ENCODE measurements at regions not wholly inside any gene's neighbourhood (a gene's known extent, or its start where the extent isn't known, plus 50 kb on each side); places are given as distances from the start of the nearest gene placed in this dataset.

DNA sequence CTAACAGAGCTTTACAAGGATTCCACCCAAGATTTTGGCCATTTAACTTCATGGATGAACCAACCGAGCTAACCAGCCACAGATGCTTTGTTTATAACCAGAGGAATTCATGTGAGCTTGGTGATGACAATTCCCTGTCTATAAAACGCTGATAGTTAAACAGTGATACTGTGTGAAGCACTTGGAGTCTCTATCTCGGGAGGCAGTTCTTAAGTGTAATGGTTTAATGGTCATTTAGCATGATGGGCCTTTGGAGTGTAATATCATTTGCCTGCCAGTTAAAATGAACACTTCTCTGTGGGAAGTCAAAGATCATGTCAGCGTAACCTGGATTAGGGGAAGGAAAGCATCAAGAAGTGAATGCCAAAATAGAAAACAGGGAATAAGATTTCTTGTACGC lies 368.6 kb upstream of the THRB start:
- no peak for DNase-seq
- TF ChIP-seq, protein P1, sequence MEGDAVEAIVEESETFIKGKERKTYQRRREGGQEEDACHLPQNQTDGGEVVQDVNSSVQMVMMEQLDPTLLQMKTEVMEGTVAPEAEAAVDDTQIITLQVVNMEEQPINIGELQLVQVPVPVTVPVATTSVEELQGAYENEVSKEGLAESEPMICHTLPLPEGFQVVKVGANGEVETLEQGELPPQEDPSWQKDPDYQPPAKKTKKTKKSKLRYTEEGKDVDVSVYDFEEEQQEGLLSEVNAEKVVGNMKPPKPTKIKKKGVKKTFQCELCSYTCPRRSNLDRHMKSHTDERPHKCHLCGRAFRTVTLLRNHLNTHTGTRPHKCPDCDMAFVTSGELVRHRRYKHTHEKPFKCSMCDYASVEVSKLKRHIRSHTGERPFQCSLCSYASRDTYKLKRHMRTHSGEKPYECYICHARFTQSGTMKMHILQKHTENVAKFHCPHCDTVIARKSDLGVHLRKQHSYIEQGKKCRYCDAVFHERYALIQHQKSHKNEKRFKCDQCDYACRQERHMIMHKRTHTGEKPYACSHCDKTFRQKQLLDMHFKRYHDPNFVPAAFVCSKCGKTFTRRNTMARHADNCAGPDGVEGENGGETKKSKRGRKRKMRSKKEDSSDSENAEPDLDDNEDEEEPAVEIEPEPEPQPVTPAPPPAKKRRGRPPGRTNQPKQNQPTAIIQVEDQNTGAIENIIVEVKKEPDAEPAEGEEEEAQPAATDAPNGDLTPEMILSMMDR (IDR thresholded peaks at IDR 0.05): no peak
- Mint-ChIP-seq H3K9me3 (peaks cover 21% of the 10 kb centered on the region), H3K4me3 (no peak overlapping the region), H3K36me3 (ENCODE audit: low read depth) (no peaks in the 10 kb centered on the region), H3K27me3 (ENCODE audit: insufficient read depth) (peaks cover 2% of the 10 kb centered on the region), H3K27ac (no peak overlapping the region), H3K4me1 (ENCODE audit: low read depth) (no peaks in the 10 kb centered on the region)

DNA sequence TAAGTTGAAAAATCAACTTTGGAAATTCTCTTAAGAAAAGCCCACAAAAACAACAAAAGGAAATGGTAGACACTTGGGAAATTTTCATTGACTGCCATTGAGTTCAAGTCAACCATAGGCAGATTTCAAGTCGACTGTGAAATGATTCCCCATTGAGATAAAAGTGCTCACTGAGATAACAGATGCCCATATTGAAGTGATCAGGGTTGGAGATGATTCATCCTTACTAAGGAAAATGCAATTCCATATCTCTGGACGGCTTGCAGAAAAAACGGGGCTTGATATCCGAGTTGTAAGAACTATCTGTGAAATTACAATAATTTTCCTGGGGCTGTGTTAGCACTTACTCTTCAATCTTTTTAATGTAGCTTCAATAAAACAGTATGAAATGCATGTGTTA lies 373.1 kb upstream of the THRB start:
- H3K27ac Mint-ChIP-seq: no peak overlapping the region
- no peaks in the 10 kb centered on the region for H3K36me3 Mint-ChIP-seq (ENCODE audit: low read depth)
- no peak overlapping the region for H3K4me3 Mint-ChIP-seq
- H3K27me3 Mint-ChIP-seq (ENCODE audit: insufficient read depth): peaks cover 2% of the 10 kb centered on the region
- H3K9me3 Mint-ChIP-seq: peaks cover 30% of the 10 kb centered on the region
- TF ChIP-seq, protein P1 (IDR thresholded peaks at IDR 0.05): no peak
- no peaks in the 10 kb centered on the region for H3K4me1 Mint-ChIP-seq (ENCODE audit: low read depth)
- no peak for DNase-seq

DNA sequence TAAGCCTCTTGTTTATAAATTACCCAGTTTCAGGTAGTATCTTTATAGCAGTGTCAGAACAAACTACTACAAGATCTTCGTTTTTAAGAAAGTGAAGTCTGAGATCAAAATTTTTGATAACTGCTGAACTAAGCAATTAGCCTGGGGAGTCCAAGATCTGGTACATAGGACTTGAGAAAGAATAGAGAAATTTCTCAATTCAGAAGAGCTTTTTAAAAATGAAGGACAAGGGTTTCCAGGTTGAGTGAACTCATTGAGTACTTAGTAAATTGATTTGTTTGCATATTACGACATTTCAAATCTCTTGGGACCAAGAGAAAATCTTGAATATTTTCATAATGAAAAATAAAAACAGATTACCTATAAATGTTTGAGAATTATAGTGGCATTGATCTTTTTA lies 386.6 kb upstream of the THRB start:
- H3K9me3 Mint-ChIP-seq: peaks cover 23% of the 10 kb centered on the region
- H3K27ac Mint-ChIP-seq: no peak overlapping the region
- no peaks in the 10 kb centered on the region for H3K4me1 Mint-ChIP-seq (ENCODE audit: low read depth)
- H3K4me3 Mint-ChIP-seq: no peak overlapping the region
- TF ChIP-seq, protein P1 (IDR thresholded peaks at IDR 0.05): no peak
- no peak for DNase-seq
- H3K27me3 Mint-ChIP-seq (ENCODE audit: insufficient read depth): no peaks in the 10 kb centered on the region
- H3K36me3 Mint-ChIP-seq (ENCODE audit: low read depth): no peaks in the 10 kb centered on the region

DNA sequence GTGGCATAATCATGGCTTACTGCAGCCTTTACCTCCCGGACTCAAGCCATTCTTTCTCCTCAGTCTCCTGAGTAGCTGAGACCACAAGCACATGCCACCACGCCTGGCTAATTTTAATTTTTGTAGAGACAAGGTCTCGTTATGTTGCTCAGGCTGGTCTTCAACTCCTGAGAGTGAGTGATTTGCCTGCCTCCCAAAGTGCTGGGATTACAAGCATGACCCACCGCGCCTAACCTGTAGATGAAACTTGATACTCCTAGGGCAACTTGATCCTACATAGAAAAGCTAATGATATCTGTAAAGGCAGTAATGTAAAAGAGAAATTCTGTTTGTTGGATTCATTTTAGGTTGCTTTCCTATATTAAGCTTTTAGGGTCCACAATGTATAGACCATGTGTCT lies 391.9 kb upstream of the THRB start:
- H3K36me3 Mint-ChIP-seq (ENCODE audit: low read depth): no peaks in the 10 kb centered on the region
- DNase-seq: no peak
- TF ChIP-seq, protein P1 (IDR thresholded peaks at IDR 0.05): no peak
- no peaks in the 10 kb centered on the region for H3K4me1 Mint-ChIP-seq (ENCODE audit: low read depth)
- peaks cover 24% of the 10 kb centered on the region for H3K9me3 Mint-ChIP-seq
- H3K27ac Mint-ChIP-seq: no peak overlapping the region
- H3K27me3 Mint-ChIP-seq (ENCODE audit: insufficient read depth): no peaks in the 10 kb centered on the region
- H3K4me3 Mint-ChIP-seq: no peak overlapping the region

DNA sequence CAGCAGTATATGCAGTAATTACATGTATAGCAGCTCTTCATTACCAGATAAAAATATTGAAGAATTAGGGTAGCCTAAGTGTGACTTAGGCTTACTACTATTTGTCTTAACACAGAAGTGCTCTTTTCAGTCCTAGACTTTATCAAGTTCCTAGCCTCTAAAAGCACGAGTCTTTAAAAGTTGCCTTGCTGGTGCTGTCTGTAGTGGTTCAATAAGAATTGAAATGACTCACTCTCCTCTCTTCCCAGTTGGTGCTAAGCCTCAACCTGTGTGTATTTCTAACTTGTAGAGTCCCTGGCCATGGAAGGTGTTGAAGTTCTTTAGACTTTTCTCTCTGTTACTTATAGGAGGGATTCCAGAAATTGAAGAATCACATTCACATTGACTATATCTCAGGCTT lies 395.4 kb upstream of the THRB start:
- Mint-ChIP-seq H3K27me3 (ENCODE audit: insufficient read depth) (no peaks in the 10 kb centered on the region; the same call in 1 of the 2 replicates), H3K36me3 (ENCODE audit: low read depth) (no peaks in the 10 kb centered on the region), H3K4me1 (ENCODE audit: low read depth) (no peaks in the 10 kb centered on the region), H3K4me3 (no peak overlapping the region), H3K9me3 (peaks cover 27% of the 10 kb centered on the region), H3K27ac (no peak overlapping the region)
- DNase-seq: no peak
- TF ChIP-seq, protein P1 (IDR thresholded peaks at IDR 0.05): no peak

DNA sequence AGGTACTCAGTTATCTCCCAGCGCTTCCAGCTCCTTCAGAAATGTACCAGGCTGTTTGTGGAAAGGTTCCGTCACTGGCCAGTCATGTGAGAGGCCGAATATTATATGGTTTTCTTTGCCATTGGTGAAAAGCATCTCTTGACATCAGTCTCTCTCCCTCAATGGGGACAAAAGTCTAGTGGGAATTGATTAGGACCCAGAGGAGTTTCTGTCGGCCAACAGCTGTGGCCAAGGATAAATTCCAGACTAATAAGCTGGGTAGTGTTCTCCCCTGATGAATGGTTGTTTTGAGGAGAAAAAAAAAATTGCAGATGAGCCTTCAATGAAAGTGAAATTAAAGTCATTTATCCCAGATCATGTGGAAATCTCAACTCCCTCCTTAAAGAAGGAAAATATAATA lies 404.7 kb upstream of the THRB start:
- no peaks in the 10 kb centered on the region for H3K27me3 Mint-ChIP-seq (ENCODE audit: insufficient read depth)
- H3K4me1 Mint-ChIP-seq (ENCODE audit: low read depth): no peaks in the 10 kb centered on the region
- peaks cover 15% of the 10 kb centered on the region for H3K9me3 Mint-ChIP-seq
- no peaks in the 10 kb centered on the region for H3K36me3 Mint-ChIP-seq (ENCODE audit: low read depth)
- DNase-seq: no peak
- no peak overlapping the region for H3K27ac Mint-ChIP-seq
- H3K4me3 Mint-ChIP-seq: no peak overlapping the region
- TF ChIP-seq, protein P1 (IDR thresholded peaks at IDR 0.05): no peak

Data from HFFc6 (cell line).